Keratinocyte (primary cell): ENCODE measurements at regions not wholly inside any gene's neighbourhood (a gene's known extent, or its start where the extent isn't known, plus 50 kb on each side); places are given as distances from the start of the nearest gene placed in this dataset.

Source experiments
- DNase-seq: peaks from one replicate; pipeline ENCODE4 v3.0.0-alpha.2; 2011; ENCODE audit warnings: low read depth, missing footprints, low spot score
- FAIRE-seq: peaks from 2 replicates; lab custom pipeline; 2011; peaks lifted over from hg19 to GRCh38; lab: Jason Lieb, UNC
- H2AFZ ChIP-seq: 2 replicates; pipeline ENCODE4 v1.6.0; 2012; ENCODE audit warnings: low read length, control low read depth, inconsistent platforms; ENCODE audit not compliant: control insufficient read depth
- H3K27ac ChIP-seq: 2 replicates; pipeline ENCODE4 v1.5.1; 2011; ENCODE audit warnings: low read length; ENCODE audit not compliant: control insufficient read depth, insufficient read depth
- H3K27me3 ChIP-seq: 3 replicates; pipeline ENCODE4 v1.6.0; 2011; ENCODE audit warnings: low read length; ENCODE audit not compliant: control insufficient read depth, insufficient read depth; ENCODE audit errors: extremely low read depth
- H3K36me3 ChIP-seq, 2 experiments: 2 replicates in 1 of 2; 3 replicates in 1 of 2; pipeline ENCODE4 v1.5.1; 2011; ENCODE audit warnings: low read length in 2 of 2, mild to moderate bottlenecking in 1 of 2; ENCODE audit not compliant: control insufficient read depth in 2 of 2, insufficient read depth in 2 of 2; ENCODE audit errors: extremely low read depth in 1 of 2
- H3K4me1 ChIP-seq: 3 replicates; pipeline ENCODE4 v1.5.1; 2011; ENCODE audit warnings: low read length; ENCODE audit not compliant: control insufficient read depth, insufficient read depth; ENCODE audit errors: extremely low read depth
- H3K4me2 ChIP-seq: 3 replicates; pipeline ENCODE4 v1.6.0; 2011; ENCODE audit warnings: low read depth, low read length; ENCODE audit not compliant: control insufficient read depth, insufficient read depth; ENCODE audit errors: extremely low read depth
- H3K4me3 ChIP-seq, 3 experiments: fragments of 200-600 bp in 1 of 3; sonication (generic) in 1 of 3; 2 replicates in 2 of 3; 3 replicates in 1 of 3; pipeline ENCODE4 v1.5.1; 2011 to 2016; ENCODE audit warnings: low read length in 3 of 3, mild to moderate bottlenecking in 3 of 3, control low read depth in 2 of 3, inconsistent platforms in 1 of 3, low read depth in 1 of 3, mixed read lengths in 1 of 3, mixed run types in 1 of 3, moderate library complexity in 1 of 3; ENCODE audit not compliant: control insufficient read depth in 2 of 3, insufficient read depth in 2 of 3; ENCODE audit errors: extremely low read depth in 1 of 3
- H3K79me2 ChIP-seq: 2 replicates; pipeline ENCODE4 v1.6.0; 2012; ENCODE audit warnings: low read length; ENCODE audit not compliant: control insufficient read depth, insufficient read depth
- H3K9ac ChIP-seq: 3 replicates; pipeline ENCODE4 v1.6.0; 2011; ENCODE audit warnings: low read length; ENCODE audit not compliant: control insufficient read depth, insufficient read depth; ENCODE audit errors: extremely low read depth
- H3K9me1 ChIP-seq: 3 replicates; pipeline ENCODE4 v1.6.0; 2011; ENCODE audit warnings: low read length; ENCODE audit not compliant: control insufficient read depth, insufficient read depth; ENCODE audit errors: extremely low read depth
- H3K9me3 ChIP-seq: 2 replicates; pipeline ENCODE4 v1.5.1; 2012; ENCODE audit warnings: low read depth, low read length; ENCODE audit not compliant: control insufficient read depth
- H4K20me1 ChIP-seq: 3 replicates; pipeline ENCODE4 v1.6.0; 2011; ENCODE audit warnings: low read length; ENCODE audit not compliant: control insufficient read depth, insufficient read depth; ENCODE audit errors: extremely low read depth
- EZH2 ChIP-seq: IDR thresholded peaks from one replicate; pipeline ENCODE4 v1.6.1; 2012; ENCODE audit warnings: inconsistent platforms, mild to moderate bottlenecking, low read length, moderate library complexity
- dilution Hi-C: fragments of 300-500 bp; cut with MboI; formaldehyde crosslinking; loops from one replicate; pipeline ENCODE4 v1.7.0; 2020; ENCODE audit warnings: low sequenced_read_pairs; ENCODE audit not compliant: extremely low pct_ligation_motif_present
- TF ChIP-seq, protein P1 (sequence below), 3 experiments: IDR thresholded peaks in 1 of 3; conservative IDR thresholded peaks in 1 of 3; optimal IDR thresholded peaks in 1 of 3; 2 replicates in 2 of 3; 3 replicates in 1 of 3; pipeline versions ENCODE3 to v1.5.1; 2011; ENCODE audit warnings: low read length in 3 of 3, mild to moderate bottlenecking in 3 of 3, moderate library complexity in 2 of 3, control low read depth in 1 of 3, inconsistent platforms in 1 of 3; ENCODE audit not compliant: insufficient read depth in 2 of 3; ENCODE audit errors: extremely low read depth in 1 of 3

DNA sequence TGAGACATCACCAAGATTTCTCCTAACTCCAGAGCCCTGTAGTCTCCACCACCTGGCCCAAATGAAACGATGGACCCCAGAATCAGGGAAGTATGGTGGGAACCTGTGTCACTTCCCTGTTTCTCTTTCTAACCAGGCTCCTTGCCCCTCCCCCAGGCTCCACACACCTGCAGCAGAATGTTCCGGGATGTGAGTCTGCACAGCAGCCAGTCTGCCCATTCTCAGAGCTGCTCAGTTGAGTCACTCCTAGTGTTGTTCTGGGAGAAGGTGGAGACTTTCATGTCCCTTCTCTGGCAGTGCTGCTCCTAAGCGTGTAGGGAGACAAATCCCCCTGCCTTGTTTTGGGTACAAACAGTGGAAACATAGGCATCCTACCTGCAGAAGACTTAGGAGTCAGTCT, 76.0 kb upstream of the XPA start:
- H3K36me3 ChIP-seq: no peaks in the 10 kb centered on the region
- H3K4me2 ChIP-seq: peak overlapping the region; percentile 63
- H3K9me1 ChIP-seq: no peaks in the 10 kb centered on the region
- H4K20me1 ChIP-seq: no peaks in the 10 kb centered on the region
- H3K79me2 ChIP-seq: no peaks in the 10 kb centered on the region
- DNase-seq: no peak
- H3K9ac ChIP-seq: no peak overlapping the region
- peak; percentile 13 for FAIRE-seq
- peaks cover 27% of the 10 kb centered on the region for H3K4me1 ChIP-seq
- dilution Hi-C loops: no loop called here
- peak overlapping the region; percentile 23 for H3K27ac ChIP-seq
- H2AFZ ChIP-seq: no peak overlapping the region
- no peaks in the 10 kb centered on the region for H3K9me3 ChIP-seq
- H3K4me3 ChIP-seq: no peak overlapping the region
- TF ChIP-seq EZH2: no peak
- TF ChIP-seq, protein P1, sequence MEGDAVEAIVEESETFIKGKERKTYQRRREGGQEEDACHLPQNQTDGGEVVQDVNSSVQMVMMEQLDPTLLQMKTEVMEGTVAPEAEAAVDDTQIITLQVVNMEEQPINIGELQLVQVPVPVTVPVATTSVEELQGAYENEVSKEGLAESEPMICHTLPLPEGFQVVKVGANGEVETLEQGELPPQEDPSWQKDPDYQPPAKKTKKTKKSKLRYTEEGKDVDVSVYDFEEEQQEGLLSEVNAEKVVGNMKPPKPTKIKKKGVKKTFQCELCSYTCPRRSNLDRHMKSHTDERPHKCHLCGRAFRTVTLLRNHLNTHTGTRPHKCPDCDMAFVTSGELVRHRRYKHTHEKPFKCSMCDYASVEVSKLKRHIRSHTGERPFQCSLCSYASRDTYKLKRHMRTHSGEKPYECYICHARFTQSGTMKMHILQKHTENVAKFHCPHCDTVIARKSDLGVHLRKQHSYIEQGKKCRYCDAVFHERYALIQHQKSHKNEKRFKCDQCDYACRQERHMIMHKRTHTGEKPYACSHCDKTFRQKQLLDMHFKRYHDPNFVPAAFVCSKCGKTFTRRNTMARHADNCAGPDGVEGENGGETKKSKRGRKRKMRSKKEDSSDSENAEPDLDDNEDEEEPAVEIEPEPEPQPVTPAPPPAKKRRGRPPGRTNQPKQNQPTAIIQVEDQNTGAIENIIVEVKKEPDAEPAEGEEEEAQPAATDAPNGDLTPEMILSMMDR (optimal IDR thresholded peaks at IDR 0.05 in 1 of 3, IDR thresholded peaks at IDR 0.05 in 1 of 3, conservative IDR thresholded peaks at IDR 0.05 in 1 of 3; ENCODE audit: extremely low read depth in 1 of 3, insufficient read depth in 2 of 3, low read length in 3 of 3): no peak
- H3K27me3 ChIP-seq: no peaks in the 10 kb centered on the region

DNA sequence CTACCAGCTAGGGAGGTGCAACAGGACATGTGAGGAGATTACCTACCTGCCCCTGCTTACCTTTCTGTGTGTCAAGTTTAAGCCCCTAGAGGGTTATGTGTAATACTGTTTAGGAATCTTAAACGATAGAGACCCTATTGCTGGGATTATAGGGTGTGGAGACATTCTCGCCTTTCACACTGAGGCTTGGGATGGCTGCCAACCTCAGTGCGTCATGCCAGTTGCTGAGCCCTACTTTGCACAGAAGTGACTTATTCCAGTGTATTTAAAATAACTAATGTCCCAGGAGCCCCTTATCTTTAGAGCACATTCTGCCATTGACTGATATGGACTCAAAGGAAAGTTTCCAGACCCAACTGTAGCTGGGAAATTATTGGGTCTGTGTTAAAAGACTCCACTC, 76.6 kb upstream of the XPA start:
- DNase-seq: no peak
- dilution Hi-C loops: no loop called here
- FAIRE-seq: no peak
- no peaks in the 10 kb centered on the region for H3K9me1 ChIP-seq
- no peak overlapping the region for H3K27ac ChIP-seq
- H3K27me3 ChIP-seq: no peaks in the 10 kb centered on the region
- TF ChIP-seq, protein P1 (optimal IDR thresholded peaks at IDR 0.05 in 1 of 3, IDR thresholded peaks at IDR 0.05 in 1 of 3, conservative IDR thresholded peaks at IDR 0.05 in 1 of 3; ENCODE audit: extremely low read depth in 1 of 3, insufficient read depth in 2 of 3, low read length in 3 of 3): no peak
- no peak for TF ChIP-seq EZH2
- no peaks in the 10 kb centered on the region for H4K20me1 ChIP-seq
- peak overlapping the region; percentile 63 for H3K4me2 ChIP-seq
- H3K4me3 ChIP-seq: no peak overlapping the region
- H3K79me2 ChIP-seq: no peaks in the 10 kb centered on the region
- no peaks in the 10 kb centered on the region for H3K9me3 ChIP-seq
- no peak overlapping the region for H3K9ac ChIP-seq
- H2AFZ ChIP-seq: no peak overlapping the region
- peaks cover 24% of the 10 kb centered on the region for H3K4me1 ChIP-seq
- no peaks in the 10 kb centered on the region for H3K36me3 ChIP-seq
